ENCODE measurements at regions not wholly inside any gene's neighbourhood (a gene's known extent, or its start where the extent isn't known, plus 50 kb on each side); places are given as distances from the start of the nearest gene placed in this dataset.

DNA sequence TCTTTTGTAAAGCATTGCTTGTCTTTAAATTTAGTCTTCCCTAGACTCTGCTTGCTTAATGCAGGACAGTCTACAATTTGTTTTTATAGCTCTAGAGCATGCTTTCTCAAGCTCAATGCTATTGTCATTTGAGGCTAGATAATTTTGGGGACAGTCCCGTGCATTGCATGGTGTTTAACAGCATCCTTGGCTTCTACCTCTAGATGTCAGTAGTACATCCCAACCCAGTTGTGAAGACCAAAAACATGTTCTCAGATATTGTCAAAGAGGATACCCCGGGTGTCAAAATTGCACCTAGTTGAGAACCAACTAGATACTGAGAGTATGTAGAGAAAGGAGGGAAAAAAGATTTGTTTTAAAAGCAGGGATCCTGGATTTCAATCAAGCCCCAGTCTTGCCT lies 277.5 kb downstream of the CEMIP2 start:
- TF ChIP-seq POLR2A (IDR thresholded peaks at IDR 0.05; ENCODE audit: low read depth, low read length) (no peak), MYC (IDR thresholded peaks at IDR 0.05; ENCODE audit: low read depth, low read length) (no peak), JUN (IDR thresholded peaks at IDR 0.05; ENCODE audit: borderline replicate concordance, insufficient read depth, insufficient read length, low read depth) (no peak), POLR2AphosphoS5 (IDR thresholded peaks at IDR 0.05; ENCODE audit: insufficient read depth, low read depth, low read length) (no peak)
- TF ChIP-seq, protein P1, sequence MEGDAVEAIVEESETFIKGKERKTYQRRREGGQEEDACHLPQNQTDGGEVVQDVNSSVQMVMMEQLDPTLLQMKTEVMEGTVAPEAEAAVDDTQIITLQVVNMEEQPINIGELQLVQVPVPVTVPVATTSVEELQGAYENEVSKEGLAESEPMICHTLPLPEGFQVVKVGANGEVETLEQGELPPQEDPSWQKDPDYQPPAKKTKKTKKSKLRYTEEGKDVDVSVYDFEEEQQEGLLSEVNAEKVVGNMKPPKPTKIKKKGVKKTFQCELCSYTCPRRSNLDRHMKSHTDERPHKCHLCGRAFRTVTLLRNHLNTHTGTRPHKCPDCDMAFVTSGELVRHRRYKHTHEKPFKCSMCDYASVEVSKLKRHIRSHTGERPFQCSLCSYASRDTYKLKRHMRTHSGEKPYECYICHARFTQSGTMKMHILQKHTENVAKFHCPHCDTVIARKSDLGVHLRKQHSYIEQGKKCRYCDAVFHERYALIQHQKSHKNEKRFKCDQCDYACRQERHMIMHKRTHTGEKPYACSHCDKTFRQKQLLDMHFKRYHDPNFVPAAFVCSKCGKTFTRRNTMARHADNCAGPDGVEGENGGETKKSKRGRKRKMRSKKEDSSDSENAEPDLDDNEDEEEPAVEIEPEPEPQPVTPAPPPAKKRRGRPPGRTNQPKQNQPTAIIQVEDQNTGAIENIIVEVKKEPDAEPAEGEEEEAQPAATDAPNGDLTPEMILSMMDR (IDR thresholded peaks at IDR 0.05; ENCODE audit: extremely low read depth in 1 of 2, insufficient read depth in 1 of 2, low read depth in 1 of 2, low read length in 2 of 2), result no peak

Data from endothelial cell of umbilical vein (primary cell).